Embryonic facial prominence (tissue), 1 donor: ENCODE measurements at regions not wholly inside any gene's neighbourhood (a gene's known extent, or its start where the extent isn't known, plus 50 kb on each side); places are given as distances from the start of the nearest gene placed in this dataset.

Source experiments
- DNase-seq: peaks from one replicate; pipeline ENCODE4 v3.0.0-alpha.2; 2016; ENCODE audit errors: extremely low spot score

DNA sequence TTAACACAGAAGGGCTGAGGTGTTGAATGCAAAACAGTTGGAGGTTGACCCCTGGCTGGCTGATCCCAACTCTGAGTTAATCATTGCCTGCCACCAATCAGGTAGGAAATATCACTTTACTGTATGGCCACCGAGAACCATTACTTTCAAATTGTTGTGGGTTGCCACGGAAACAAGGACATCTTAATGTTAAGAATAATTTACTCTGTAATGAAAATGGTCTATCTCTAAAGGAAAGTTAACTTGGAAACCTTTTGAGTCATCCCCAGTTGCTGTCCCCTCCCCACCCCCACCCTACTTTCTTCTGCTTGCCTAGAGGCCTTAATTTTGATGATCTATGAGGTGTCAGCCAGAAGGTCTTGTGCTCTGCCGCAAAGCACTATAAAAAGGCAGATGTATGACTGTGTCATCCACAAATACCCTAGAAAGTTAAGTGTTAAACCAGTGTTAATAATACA, 78.7 kb upstream of the SNRK start:
- DNase-seq, result no peak

DNA sequence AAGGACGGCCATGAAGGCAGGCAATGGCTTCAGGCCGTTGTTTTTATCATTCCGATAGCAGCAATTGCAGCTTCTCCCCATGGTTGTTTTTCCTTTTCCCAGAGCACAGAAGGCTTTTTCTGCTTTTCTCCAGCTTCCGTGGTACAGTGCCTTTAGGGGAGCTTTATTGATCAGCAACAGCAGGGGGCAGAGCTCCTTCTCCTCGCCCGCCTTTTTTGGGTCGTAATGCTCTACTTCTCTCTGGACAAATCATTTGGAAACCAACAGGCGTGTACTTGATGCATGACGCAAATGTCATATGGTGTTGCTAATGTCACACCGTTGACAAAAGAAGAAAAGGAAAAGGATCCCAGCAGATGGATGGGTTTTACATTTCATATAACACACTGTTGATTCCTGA, 79.7 kb upstream of the SNRK start:
- DNase-seq, result no peak

DNA sequence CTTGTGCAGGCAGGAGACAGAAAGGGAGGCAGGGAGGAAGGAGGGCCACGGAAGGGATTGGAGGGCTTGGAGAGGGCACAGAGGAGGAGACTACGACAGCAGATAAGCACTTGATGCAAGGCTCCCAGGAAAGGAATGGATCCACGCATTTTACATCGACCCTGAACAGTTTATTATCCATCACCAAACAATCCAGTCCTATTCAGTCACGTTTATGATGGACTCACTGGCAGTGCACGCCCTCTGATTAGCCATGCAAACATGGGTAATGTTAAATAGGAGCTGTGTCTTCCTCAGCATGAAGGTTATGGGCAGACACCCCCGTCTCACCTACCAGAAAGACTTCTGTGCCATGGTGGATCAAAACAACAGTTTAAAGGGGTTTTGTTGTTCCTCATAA, 80.2 kb upstream of the SNRK start:
- no peak for DNase-seq

DNA sequence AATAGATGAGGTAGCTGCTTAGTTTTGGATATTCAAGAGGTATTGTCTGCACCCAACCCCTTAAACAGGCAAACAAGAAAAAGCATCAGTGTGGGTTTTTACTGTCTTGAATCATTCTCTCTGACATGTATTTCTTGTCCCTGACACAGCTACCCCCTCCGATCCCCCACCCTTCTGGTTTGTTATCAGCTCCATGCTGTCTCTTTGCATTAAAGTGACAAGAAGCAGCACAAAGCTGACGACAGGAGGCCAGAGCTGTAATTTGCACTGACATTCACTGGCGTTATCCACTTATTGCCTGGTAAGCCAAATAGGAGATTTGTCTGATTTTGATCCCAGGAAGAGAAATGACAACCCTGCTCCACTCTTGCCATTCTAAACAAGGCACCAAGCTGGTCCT, 83.3 kb upstream of the SNRK start:
- DNase-seq, result no peak

DNA sequence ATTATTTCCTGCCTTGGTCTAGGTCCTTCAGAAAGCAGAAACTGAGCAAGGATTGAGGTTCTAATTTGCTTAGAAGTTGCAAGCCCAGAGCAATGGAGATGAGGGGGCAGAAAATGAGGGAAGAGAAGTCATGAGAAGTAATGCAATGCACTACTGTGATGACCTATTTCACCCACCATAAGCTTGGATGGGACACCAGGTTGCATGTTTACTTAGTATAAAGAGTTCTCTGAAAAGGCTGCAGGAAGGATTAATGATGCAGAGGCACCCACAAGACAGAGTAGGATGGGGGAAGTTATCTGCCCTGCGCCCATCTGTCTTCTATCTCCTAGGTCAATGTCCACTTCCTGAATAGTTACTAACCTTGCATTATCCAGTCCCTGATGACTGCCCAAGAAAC, 84.8 kb upstream of the SNRK start:
- DNase-seq, result no peak

DNA sequence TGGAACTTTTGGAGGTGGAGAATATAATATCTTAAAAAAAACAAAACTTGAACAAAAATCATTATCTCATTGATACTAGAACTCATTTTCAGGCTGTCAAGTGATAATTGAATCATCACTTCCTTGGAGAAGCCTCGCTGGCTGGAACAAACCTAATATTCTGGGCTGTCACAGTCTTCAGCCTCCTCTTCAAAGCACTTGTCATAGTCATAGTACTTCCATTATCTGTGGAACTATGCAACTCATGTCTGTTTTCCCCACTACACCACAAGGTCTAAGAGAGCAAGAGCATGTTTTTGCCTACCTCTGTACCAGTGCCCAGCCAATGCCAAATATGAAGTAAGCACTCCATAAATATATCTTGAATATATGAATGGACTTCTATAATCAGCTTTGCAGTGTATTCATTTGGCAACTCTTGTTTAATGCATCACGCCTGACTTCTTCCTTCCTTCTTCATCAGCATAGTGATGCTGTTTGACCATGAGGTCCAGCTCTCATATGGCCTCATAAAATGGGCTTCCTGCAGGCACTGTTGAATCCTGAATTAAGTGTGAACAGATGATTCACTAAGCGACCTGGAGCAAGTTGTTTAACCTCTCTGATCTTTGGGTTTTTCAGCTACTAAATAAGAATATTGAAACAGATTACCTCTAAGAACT, 86.6 kb upstream of the SNRK start:
- no peak for DNase-seq

DNA sequence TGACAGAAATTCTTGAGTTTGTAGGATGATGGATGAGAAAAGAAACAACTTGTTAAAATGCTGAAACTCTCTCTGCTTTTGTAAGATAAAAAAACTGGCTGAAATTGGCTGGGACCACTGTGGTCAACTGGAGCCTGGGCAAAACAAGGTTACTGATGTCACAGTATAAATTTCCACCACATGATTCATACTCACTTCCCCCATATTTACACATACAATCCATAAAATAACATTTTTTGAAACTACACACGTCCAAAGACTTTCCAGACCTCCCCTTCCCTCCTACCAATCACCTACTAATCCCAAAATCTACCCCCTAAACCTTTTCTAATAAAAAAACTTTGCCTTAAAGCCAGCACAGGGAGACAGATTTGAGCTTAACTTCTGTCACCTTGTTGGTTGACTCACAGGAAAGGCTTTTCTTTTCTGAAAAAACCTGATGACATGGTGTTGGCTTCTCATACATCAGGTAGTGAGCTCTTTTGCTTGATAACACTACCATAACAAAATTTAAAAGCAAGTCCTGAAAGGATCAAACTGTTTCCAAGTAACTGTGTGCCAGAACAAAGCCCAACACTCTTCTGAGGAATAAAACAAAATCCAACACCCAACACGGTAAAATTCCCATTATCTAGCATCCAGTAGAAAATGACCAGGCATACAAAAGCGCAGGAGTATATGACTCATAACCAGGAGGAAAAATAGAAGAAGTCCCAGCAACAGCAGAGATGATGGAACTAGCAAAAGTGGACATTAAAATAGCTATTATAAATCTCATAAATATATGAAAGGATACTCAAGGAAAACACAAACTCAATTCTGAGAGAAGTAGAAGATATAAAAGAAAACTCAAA, 87.3 kb upstream of the SNRK start:
- no peak for DNase-seq

DNA sequence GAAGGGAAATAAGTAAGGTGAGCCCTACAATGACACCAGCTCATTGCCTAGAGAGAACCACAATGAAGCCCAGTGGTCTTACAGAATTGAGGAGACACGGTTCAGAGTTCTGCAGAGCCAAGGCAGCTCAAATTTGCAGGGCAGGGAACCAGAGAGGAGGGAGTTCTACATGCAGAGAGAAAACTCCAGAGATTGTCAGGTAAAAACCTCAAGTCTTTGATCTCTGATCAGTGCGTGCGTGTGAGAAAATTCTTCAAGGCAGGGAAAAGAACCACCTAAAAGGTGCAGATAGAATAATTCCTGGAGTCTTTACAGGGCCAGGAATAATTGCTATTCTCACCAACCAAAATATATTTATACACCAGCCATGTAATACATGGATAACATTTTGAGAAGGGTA, 88.0 kb upstream of the SNRK start:
- no peak for DNase-seq

DNA sequence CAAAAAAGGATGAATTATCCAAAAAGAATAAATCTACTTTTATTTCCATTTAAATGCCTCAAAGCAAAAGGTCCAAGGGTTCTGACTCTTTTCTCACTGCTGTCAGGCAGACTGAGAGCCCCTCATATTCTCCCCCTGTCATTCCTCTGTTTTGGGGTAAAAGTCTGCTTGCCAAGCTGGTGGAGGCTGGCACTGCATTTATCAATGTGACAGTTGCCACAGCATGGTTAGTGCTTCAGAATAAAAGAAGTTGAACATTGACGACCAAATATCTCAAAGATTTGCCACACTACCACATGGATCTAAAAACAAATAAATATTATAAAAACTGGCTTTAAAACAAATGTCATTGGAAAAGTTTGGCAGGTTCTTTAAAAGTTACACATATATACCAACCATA, 89.2 kb upstream of the SNRK start:
- DNase-seq, result no peak

DNA sequence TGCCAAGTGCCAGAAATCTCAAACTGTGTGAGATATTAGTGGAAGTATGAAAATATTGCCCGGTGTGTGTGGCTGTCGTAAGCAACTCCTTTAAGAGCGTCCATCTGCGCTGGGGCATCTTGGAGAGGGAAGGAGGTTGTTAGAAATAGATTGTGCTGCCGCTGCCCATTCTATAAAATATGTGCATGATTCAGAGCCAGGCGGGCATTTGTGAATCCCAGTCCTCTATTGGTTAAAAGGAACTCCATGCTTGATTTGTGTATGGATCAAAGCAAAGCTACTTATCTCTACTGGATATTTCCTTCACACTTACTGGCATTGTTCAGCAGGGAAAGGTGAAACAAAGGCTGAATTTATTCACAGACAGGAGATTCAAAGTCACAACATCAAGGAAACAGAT, 89.6 kb upstream of the SNRK start:
- DNase-seq, result no peak

DNA sequence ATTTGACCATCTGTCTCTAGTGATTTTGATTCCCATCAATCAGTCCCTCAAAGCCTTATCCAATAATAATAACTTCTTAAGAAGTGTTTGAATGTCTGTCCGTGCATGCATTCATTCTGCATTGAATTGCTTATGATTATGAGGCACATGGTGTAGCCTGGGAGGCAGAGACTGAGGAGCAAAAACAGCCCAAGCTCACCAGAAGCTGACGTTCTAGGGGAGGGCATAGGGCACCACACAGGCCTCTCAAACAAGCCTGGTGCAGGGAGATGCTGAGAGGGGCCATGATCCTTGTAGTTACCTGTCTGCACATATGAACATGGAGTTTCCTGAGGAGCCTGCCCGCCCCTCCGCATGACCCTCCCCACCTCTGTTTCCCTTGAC, 89.2 kb upstream of the POMGNT2 start:
- DNase-seq, result no peak

DNA sequence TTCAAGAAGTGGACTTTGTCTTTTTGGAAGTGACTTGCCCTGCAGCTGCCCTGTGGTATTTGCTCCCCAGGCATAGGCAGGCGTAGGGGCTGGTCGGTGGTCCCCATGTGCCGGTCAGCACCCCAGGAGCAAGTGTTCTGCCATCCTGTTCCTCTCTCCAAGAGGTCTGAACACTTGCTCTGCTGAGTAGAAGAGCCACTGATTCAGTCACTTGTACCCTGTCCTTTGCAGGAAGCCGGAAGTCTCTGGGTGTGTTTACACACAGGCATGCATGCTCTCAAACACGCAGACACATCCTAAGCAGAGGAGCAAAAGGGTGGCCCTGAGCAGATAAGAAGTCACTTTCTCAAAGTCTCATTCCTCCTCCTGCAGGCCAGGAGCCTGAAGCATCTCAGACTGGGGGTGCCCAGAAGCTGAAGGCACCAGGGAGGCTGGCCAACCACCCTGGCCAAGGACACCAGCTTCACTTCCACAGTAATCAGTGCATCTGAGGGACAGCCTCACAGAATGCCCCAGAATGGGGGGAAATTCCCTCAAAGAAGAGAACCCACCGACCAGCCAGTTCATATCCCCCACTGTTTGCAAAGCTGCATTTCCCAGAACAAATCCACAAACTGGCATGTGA, 88.7 kb upstream of the POMGNT2 start:
- no peak for DNase-seq

DNA sequence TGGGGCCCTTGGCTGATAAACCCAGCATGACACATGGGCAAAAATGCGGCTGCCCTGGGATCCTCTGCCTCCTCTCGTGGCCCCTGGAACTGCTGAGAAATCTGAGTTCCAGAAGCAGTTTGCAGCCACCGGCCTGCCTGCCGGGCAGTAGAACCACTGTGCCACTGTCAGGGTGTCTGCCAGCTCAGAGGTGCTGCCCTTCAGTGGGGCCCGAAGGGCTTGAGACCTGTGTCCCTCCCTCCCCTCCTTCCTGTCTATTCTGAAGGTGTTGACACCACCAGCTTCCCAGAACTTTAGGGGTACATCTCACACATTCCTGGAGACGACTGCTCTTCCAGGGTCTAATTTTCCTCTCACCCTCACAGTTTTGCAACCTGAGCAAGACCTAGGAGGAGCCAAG, 88.2 kb upstream of the POMGNT2 start:
- no peak for DNase-seq

DNA sequence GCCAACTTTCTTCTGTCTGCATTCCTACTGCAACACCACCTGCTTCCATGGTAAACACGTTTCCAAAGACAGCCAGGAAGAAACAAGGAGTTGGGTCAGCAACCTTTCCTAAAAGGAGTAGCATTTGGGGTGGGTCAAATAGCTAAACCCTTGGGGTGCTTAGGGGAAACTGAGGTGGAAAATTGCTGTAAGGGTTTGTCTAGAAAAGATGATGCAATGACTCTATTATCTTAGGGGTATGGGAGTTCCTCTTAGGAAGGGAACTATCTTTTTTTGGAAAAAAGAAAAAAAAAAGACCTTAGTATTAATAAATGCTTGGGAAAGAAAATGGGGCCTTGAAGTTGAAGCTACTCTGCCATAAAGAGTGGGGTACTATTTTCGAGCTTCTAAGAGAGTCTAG, 86.1 kb upstream of the POMGNT2 start:
- DNase-seq, result no peak

DNA sequence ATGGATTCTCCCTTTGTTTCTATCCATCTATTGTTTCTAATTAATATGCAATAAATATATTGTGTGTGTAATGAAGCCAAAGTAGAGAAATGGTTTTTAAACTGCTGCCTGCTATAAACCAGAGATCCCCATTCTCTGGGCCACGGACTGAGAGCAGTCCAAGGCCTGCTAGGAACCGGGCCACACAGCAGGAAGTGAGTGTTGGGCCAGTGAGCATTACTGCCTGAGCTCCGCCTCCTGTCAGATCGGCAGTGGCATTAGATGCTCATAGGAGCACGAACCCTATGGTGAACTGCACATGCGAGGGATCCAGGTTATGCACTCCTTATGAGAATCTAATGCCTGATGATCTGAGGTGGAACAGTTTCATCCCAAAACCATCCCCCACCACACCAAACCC, 85.2 kb upstream of the POMGNT2 start:
- no peak for DNase-seq

DNA sequence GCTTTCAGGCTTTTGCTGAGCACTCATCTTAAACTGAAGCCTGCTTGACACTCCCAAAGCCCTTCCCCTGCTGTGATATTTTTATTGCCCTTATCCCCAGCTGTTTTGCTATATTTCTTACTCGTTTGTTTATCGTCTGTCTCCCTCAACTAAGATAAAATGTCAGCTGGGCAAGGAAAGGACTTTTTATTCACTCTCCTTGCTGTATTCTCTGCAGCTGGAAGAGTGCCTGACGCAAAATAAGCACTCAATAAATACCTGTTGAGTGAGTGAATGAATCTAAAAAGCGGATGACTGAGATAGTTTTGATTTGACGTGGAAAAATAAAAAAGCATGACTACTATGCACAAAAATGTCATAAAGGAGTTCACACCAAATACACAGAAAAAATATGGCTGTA, 84.8 kb upstream of the POMGNT2 start:
- DNase-seq, result no peak

DNA sequence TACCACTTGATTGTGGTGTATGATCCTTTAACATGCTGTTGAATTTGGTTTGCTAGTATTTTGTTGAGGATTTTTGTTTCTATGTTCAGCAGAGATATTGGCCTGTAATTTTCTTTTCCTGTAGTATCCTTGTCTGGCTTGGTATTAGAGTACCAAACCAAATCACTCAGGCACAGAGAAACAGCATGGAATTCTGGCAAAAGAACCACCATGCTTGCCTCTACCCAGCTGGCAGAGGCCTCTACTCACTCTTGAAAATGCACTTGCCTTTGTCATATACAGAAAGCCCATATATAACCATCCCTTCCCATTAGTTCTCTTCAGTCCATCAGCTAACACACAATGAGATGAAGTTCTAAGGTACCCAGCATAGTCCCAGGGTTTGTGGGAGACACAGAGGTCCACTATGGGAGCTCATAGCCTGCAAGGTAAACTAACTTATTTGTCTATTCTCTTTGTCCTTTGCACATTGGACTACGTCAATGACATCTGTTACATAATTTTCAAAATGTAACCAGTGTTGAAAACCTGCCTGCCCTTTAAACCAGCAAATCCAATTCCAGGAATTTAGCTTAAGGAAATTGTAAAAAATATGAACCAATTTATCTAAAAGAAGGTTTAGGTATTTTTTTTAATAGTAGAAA, 82.1 kb upstream of the POMGNT2 start:
- DNase-seq, result no peak

DNA sequence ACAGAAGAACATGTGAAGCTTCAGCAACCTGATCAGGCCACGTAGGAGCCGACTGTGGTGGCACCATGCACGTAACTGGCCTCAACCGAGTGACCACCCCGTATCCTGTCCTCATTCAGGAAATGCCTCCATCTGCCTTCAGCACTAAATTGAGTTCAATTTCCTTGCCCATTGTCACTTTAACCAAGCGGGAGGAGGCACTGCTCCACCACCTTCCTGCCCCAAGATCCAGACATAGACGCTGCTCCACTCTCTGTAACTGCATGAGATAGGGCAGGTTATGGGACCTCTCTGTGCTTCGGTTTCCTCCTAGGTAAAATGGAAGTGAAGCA, 80.1 kb upstream of the POMGNT2 start:
- DNase-seq, result no peak

DNA sequence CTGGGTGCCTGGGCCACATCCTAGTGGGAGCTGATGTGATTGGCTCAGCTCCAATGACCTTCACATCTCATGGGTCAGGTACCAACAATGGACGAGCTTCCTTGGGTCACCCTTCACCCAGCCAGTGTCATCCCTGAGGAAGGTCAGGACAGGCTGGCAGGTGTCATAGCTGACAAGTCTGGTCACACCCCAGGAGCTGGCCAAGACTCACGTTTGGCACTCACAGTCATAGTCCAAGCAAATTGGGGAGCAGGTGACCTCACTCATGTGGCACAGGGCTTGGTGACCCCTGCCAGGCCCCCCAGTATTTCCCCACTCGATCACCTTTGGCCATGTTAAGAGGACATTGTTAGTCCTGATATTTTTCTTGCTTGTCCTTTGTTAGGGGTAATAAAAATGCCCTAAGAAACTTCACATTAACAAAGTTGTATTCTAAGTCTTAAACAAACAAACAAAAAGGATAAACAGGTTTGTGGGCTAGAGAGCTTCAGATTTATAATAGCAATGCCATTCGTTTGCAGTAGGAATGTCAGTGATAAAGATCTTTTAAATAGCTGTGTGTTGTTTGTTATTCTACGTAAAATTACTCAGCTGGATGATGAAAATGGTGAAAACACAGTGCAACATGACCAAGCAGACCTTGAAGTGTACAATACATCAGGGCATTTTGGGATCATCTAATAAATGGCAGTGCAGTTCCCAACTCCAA, 79.5 kb upstream of the POMGNT2 start:
- DNase-seq, result no peak

DNA sequence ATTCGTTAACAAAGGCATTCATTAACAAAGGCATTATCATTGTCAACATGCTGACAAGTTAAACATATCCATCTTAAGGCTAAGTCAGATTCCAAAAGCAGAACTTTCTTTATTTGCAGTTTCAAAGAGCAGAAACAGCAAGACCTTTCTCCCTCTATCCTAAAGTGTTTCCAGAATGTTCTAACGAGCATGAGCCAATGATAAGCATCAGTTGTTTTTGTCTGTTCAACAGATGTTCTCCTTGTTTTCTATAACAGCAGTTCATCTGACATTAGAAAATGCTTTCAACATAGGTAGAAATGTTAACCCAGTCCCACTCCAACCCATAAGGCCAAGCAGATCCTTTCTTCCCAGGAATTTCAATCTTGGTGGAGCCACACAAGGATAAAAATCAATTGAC, 77.6 kb upstream of the POMGNT2 start:
- DNase-seq, result no peak

DNA sequence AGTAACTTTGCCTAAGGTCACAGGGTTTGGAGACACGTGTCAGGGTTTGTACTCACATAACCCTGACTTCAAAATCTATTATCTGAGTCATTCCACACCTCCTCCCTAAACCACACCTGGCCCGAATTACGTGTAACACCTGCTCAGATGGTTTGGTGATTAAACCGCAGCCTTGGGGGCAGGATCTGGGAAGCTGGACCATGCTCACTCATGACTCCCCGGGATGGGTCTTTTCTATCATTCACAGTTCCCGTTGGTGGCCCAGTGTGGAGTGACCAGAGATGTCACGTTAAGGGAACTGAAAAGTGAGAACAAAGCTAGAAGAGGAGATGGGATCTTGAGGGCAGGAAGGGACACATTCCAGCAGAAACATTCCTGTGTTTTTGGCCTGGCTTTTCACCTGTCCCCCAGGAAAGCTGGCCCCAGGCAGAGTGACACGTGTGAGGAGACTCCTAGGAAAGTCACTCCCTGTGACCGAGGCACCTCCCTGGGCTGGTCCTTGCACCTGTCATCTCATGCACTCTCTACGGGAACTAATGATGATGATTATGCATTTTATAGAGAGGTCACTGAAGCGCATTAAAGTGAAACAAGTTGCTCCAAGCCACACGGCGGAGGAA, 75.4 kb upstream of the POMGNT2 start:
- no peak for DNase-seq

DNA sequence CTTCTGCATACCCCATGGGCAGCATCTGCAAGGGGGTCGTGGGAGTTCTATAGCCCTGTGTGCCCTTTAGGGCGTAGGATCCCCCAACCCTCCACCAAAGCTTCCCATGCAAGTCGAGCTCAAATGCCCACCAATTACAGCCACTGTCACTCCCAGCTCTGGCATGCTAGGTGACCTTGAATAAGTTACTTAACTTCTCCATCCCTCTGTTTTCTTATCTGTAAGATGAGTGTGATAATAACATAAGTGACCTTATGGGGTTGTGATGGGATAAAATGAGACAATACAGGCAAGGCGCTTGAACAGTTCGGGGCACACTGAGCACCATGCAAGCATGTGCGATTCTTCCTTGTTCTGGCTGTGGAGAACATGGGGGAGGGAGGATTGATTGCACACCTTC, 74.8 kb upstream of the POMGNT2 start:
- DNase-seq, result no peak
